ENCODE measurements at regions not wholly inside any gene's neighbourhood (a gene's known extent, or its start where the extent isn't known, plus 50 kb on each side); places are given as distances from the start of the nearest gene placed in this dataset.
"Not testable (repeated sequence)": the region's sequence is repeated elsewhere in the genome, so short reads cannot be mapped to it uniquely, and the experiment has no call there.

DNA sequence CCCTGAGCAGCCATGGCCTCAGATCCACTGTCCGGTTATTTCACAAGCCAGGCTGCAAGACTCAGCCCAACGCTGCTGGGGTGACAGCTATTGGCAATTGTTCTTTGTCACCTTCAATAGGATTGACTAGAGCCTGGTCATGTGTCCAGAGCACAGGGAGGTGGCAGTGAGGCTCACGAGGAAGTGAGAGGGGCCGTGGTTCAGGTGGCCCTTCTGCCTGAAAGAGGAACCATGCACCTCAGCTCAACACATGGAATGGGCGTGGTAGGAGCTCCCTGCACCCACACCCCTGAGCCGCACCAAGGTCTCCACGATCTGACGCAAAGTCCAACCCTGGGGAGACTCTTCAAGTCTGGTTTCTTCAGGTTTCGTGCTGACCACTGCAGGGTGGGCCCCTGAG, 184.8 kb upstream of the CDH4 start:
- no peak for DNase-seq (ENCODE audit: low read depth in 2 of 2)

DNA sequence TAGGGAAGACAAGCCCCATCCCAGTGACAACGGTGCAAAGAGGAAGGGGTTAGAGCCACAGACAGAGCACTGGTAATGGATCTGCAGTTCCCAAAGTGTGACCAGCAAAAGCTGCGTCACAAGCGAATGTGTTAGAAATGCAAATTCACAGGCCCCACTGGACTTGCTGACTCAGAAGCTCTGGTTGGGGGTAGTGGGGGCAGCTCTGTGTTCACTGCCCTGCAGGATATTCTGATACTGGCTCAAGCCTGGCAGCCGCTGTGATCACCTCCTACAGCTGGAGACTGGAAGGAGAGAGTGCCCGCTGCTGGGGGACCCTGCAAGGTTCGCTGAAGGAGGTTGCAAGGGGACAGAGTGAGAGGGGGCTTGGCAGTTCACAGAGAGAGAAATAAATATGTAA, 179.7 kb upstream of the CDH4 start:
- no peak for DNase-seq (ENCODE audit: low read depth in 2 of 2)

DNA sequence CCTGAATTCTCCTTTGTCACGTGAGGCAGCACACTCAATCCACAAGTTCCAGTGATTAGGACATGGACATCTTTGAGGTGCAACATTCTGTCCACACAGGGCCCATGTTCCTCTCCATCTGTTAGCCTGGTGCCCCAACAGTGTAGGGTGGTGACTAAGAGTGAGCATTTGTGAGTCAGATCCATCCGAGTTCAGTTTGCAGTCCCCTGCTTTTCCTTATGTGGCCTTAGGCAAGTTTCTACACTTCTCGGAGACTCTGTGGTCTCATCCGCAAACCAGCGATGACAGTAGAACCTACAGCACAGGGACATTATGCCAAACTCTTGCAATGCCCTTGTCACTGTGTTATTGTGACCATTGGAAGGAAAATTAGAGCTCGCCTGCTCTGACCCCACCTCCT, 178.7 kb upstream of the CDH4 start:
- DNase-seq (ENCODE audit: low read depth in 2 of 2): no peak

DNA sequence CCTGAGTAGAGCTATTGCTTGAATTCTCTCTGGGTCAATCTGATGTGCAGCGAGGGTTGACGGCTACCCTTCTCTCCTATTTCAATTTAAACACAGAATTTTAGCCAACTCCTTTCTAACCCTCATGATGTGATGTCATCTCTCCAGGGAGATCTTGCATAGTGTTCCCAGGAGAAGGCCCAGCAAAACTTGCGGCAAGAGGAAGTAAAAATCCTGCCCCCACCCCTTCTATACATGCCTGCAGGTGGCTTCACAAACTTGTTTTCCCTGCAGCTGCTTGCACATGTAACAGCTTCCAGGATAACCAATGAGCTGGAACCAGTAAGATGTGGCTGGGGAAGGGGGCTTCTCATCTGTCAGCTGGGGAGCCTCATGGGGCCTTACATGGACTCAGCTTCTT, 169.3 kb upstream of the CDH4 start:
- DNase-seq (ENCODE audit: low read depth in 2 of 2): no peak

- DNase-seq (ENCODE audit: low read depth in 2 of 2): no peak
Observed at GRCh38 chr20:61083431-61083830, 168.6 kb upstream of the CDH4 start.

DNA sequence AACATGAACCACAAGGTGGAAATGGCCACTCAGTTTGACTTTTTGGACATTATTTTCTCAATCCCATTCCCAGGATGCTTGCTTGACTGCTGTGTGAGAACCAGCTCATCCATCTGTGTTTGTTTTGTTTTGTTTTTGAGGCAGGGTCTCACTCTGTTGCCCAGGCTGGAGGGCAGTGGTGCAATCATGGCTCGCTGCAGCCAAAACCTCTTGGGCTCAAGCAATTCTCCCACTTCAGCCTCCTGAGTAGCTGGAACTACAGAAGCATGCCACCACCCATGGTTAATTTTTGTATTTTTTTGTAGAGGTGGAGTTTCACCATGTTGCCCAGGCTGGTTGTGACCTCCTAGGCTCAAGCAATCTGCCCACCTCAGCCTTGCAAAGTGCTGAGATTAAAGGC, 166.0 kb upstream of the CDH4 start:
- DNase-seq (ENCODE audit: low read depth in 2 of 2): no peak

- DNase-seq (ENCODE audit: low read depth in 2 of 2): no peak
Observed at GRCh38 chr20:61090541-61090940, 161.5 kb upstream of the CDH4 start.

DNA sequence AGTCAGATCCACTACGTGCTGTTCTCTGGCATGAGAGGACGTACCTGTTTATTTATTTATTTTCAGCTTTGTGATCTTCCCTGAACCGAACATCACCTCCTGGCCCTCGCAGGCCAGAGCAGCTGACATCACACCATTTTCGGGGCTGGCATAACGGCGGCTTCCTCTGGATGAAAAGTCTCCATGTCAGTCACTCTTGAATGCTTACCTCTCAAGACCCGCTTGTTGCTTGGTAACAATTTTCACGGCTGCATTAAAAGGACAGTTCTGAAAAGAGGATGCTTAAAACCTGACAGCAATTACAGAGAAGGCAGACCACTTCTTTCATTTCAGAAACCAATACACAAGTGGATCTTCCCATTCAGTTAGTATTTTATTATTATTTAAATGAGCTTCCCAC, 159.8 kb upstream of the CDH4 start:
- no peak for DNase-seq (ENCODE audit: low read depth in 2 of 2)

DNA sequence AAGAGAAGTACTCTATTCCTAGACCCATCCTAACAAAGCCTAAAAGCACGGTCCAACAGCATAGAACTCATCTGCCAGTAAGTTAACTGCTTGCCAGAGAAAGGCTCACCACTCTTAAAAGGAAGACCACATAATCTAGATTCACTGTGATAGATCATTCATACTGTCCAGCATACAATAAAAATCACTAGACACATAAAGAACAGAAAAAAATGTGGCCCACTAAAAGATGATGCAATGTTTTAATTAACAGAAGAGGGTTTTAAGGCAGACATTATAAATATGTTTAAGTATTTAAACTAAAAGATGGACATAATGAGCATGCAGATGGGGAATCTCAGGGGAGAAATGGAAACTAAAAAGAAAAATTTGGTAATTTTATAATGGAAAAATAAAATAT, 157.5 kb upstream of the CDH4 start:
- no peak for DNase-seq (ENCODE audit: low read depth in 2 of 2)

- no peak for DNase-seq (ENCODE audit: low read depth in 2 of 2)
Observed at GRCh38 chr20:61096463-61096862, 155.6 kb upstream of the CDH4 start.

DNA sequence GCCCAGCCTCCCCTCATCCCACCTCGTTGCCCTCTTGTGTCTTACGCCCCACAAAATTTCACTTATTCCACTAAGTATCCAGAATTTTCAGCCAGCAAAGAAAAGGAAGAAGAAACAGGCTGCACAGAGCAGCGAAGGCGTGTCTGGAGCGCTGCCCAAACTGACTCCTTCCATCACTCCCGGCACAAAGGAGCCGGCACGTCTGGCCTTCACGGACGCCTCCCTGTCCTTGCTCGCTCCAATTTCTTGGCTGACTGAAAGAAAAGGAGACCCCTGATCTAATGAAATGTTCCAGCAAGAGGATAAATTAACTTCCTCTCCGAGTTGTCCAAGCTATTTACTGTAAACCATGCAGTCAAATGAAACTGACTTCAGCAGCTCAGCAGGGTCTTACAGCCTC, 152.3 kb upstream of the CDH4 start:
- DNase-seq (ENCODE audit: low read depth in 2 of 2): no peak

DNA sequence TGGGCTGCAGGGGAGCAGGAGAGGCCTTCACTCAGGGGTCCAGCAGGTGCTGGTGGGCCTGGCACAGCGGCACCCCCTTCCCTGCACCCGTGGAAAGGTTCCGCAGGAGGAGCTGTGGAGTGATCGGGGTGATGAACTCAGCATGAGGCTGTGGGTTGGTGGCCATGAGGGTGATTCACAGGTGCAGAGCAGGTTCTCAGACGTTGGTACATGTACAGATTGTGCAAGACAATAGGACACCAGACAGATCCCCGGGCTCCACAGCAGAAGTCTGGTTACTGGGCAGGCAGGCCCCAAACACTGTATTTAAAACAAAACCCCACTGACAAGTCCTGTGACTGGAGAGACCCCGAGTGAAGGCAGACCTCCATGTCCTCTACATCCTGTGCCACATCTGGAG, 151.6 kb upstream of the CDH4 start:
- no peak for DNase-seq (ENCODE audit: low read depth in 2 of 2)

DNA sequence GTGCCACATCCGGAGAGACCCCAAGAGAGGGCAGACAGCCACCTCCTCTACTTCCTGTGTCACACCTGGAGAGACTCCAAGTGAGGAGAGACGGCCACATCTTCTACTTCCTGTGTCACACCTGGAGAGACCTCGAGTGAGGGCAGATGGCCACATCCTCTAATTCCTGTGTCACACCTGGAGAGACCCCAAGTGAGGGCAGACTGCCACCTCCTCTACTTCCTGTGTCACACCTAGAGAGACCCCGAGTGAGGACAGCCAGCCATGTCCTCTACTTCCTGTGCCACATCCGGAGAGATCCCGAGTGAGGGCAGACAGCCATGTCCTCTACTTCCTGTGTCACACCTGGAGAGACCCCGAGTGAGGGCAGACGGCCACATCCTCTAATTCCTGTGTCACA, 150.7 kb upstream of the CDH4 start:
- DNase-seq (ENCODE audit: low read depth in 2 of 2): not testable (repeated sequence)

DNA sequence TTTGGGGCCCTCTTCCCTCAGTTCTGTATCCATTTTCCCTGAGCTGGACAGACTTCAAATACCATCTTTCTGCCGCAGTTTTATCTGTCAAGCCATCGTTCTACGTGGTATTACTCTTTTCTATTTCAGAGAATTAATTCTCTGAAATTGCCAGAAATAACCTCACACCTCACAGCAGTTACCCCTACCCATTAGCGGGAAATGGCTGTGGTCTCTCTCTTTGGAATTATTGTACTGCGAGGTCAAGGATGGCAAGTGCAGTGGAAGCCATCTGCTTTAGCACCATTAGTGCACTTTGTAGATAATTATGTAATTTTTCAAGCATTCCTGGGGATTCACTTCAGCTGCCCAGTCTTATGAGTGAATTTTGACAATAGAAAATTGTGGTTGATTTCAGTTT, 147.8 kb upstream of the CDH4 start:
- DNase-seq (ENCODE audit: low read depth in 2 of 2): no peak

- no peak for DNase-seq (ENCODE audit: low read depth in 2 of 2)
Observed at GRCh38 chr20:61105395-61105794, 146.7 kb upstream of the CDH4 start.

GRCh38 chr20:61106438-61106837, 145.6 kb upstream of the CDH4 start:
- no peak for DNase-seq (ENCODE audit: low read depth in 2 of 2)

GRCh38 chr20:61109221-61109805, 142.7 kb upstream of the CDH4 start:
- DNase-seq (ENCODE audit: low read depth in 2 of 2): no peak

DNA sequence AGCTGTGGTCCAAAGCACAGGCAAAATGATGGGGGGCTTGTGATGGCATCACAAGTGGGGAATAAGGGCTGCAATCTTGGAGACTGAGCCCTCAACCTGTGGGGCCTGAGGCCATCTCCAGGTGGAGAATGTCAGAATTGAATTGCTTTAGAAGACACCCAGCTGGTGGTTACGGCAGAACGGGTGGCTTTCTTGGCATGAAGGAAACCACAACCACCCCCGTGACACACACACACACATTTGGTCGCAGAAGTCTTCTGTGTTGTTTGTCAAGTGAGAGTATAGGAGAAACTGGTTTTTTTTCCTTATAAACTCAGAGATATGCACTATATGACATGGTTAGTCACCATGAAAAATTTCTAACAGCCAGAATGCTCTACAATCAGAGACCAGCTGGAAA, 139.5 kb upstream of the CDH4 start:
- no peak for DNase-seq (ENCODE audit: low read depth in 2 of 2)

GRCh38 chr20:61113731-61114130, 138.3 kb upstream of the CDH4 start:
- no peak for DNase-seq (ENCODE audit: low read depth in 2 of 2)

DNA sequence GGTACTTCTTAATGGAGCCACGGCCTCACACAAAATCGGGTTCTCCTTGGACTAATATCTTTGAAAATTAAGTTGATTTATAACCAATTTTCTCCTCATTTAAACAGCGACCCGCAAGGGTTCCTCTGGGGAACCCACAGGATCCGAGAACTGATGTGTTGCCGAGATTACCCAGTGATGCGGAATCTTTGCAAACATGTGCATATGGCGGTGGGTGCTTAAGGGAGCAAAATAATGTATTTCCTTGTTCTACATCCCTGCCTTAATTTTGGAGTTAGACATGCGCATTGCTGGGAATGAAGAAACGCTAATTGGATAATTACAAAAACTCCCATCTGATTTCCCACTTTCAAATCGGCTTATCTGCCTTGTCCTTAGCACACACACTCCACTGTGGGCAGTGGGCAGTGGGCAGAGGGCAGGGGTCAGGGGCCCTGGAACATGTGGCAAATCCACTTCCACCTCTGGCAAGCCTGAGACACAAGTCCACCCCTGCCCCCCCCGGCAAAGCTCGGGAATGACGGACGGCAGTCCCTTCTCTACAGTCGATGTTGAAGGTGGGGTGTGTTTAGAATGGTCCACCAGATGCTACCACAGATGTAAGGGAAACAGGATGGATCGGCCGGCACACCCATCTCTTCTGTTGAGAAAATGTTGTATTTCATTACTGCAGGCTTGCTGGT, 137.4 kb upstream of the CDH4 start:
- no peak for DNase-seq (ENCODE audit: low read depth in 2 of 2)

- no peak for DNase-seq (ENCODE audit: low read depth in 2 of 2)
Observed at GRCh38 chr20:61115364-61116065, 136.5 kb upstream of the CDH4 start.

GRCh38 chr20:61117725-61118124, 134.3 kb upstream of the CDH4 start:
- no peak for DNase-seq (ENCODE audit: low read depth in 2 of 2)

DNA sequence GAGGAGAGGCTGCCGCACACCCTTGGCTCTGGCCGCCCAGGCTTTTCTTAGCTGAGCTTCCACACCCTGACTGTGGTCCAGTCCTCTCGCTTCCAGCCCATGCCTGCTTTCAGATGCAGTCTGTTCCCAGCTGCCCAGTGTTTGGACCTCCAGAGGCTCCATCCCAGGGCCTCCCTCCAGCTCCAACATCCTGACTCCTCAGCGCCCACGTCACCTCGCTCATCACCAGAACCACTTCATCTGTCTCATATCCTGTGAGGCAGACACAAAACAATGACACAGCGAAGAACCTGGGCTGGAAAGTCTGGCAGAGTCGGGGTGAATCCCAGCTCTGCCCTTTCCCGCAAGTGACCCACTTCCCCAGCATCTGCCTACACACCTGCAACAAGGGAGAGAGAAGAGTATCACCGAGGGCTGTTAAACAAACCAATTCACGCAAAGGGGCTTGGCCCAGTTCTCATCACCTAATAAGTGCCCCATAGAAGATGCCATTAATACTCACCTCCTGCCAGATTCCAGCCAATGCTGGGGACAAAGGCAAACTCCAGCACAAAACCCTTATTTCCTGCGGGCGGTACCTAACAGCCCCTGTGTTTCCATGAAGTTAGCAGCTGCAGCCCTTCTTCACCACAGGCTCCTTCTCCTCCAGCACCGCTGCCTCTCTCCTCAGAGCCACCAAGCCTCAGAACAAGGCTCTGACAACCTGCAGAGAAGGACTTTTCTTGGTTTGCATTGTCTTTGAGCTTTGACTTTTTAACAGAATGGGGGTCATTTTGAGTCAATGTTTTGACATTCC, 133.4 kb upstream of the CDH4 start:
- no peak for DNase-seq (ENCODE audit: low read depth in 2 of 2)

All from stimulated activated CD4-positive, alpha-beta T cell treated with anti-CD3 and anti-CD28 coated beads, Interleukin-4, amount 100 ng/mL, for 48 hours (primary cell).